Ascending aorta (tissue), 2 donors: ENCODE measurements at regions not wholly inside any gene's neighbourhood (a gene's known extent, or its start where the extent isn't known, plus 50 kb on each side); places are given as distances from the start of the nearest gene placed in this dataset.

Experiments used
- DNase-seq, 2 donors: peaks; one replicate each; pipeline ENCODE4 v3.0.0-alpha.2; 2019; ENCODE audit warnings: low spot score in 2 of 2
- H3K27ac ChIP-seq, 2 donors: fragments of 200-600 bp; sonication (generic); one replicate each; pipeline ENCODE4 v1.5.1; 2016 to 2017; ENCODE audit warnings: mild to moderate bottlenecking in 1 of 2
- H3K27me3 ChIP-seq: fragments of 200-600 bp; sonication (generic); one replicate; pipeline ENCODE4 v1.5.1; 2017
- H3K36me3 ChIP-seq, 2 donors: fragments of 200-600 bp; sonication (generic); one replicate each; pipeline ENCODE4 v1.5.1; 2016
- H3K4me1 ChIP-seq, 2 donors: fragments of 200-600 bp; sonication (generic); one replicate each; pipeline ENCODE4 v1.5.1; 2016 to 2017; ENCODE audit warnings: mild to moderate bottlenecking in 1 of 2
- H3K4me3 ChIP-seq, 2 donors: fragments of 200-600 bp; sonication (generic); one replicate each; pipeline ENCODE4 v1.5.1; 2016 to 2017; ENCODE audit warnings: mild to moderate bottlenecking in 1 of 2
- H3K9me3 ChIP-seq, 2 donors: fragments of 200-600 bp; sonication (generic); one replicate each; pipeline ENCODE4 v1.5.1; 2016
- CTCF ChIP-seq, 3 experiments: fragments of 200-600 bp in 2 of 3; fragments of 450-650 bp in 1 of 3; sonication (generic) in 2 of 3; IDR thresholded peaks; one replicate each; pipeline ENCODE4 v1.5.1; 2016 to 2019; ENCODE audit warnings: antibody characterized with exemption in 3 of 3, mild to moderate bottlenecking in 1 of 3, moderate library complexity in 1 of 3
- intact Hi-C: fragments of 100-400 bp; cut with DNase I; formaldehyde crosslinking; loops from one replicate; pipeline ENCODE4 v1.15.1; 2023

- Histone ChIP-seq H3K9me3 (peaks cover 0 to 12% of the 10 kb centered on the region in 2 donors), H3K27ac (no peak overlapping the region), H3K4me3 (no peak overlapping the region), H3K27me3 (no peaks in the 10 kb centered on the region), H3K4me1 (no peaks in the 10 kb centered on the region), H3K36me3 (no peaks in the 10 kb centered on the region)
- intact Hi-C loops = no loop called here
- no peak for TF ChIP-seq CTCF (IDR thresholded peaks at IDR 0.05)
- DNase-seq = no peak
Measured at GRCh38 chr1:14375226-14375625, 223.3 kb upstream of the KAZN start.

- Histone ChIP-seq H3K4me3 (no peak overlapping the region), H3K9me3 (peaks cover 5 to 15% of the 10 kb centered on the region in 2 donors), H3K36me3 (no peaks in the 10 kb centered on the region), H3K27ac (no peak overlapping the region), H3K4me1 (no peaks in the 10 kb centered on the region), H3K27me3 (no peaks in the 10 kb centered on the region)
- DNase-seq = no peak
- TF ChIP-seq CTCF (IDR thresholded peaks at IDR 0.05) = no peak
- intact Hi-C loops = no loop called here
Measured at GRCh38 chr1:14377386-14377785, 221.1 kb upstream of the KAZN start.

- no peaks in the 10 kb centered on the region for H3K27me3 ChIP-seq
- H3K4me3 ChIP-seq = no peak overlapping the region
- H3K36me3 ChIP-seq = no peaks in the 10 kb centered on the region
- intact Hi-C loops = no loop called here
- H3K9me3 ChIP-seq = peaks cover 5 to 15% of the 10 kb centered on the region in 2 donors
- DNase-seq = no peak
- no peaks in the 10 kb centered on the region for H3K4me1 ChIP-seq
- TF ChIP-seq CTCF (IDR thresholded peaks at IDR 0.05) = no peak
- H3K27ac ChIP-seq = no peak overlapping the region
Measured at GRCh38 chr1:14380408-14380807, 218.1 kb upstream of the KAZN start.

- DNase-seq = no peak
- H3K4me3 ChIP-seq = no peak overlapping the region
- no peaks in the 10 kb centered on the region for H3K9me3 ChIP-seq
- H3K27me3 ChIP-seq = no peaks in the 10 kb centered on the region
- H3K27ac ChIP-seq = no peak overlapping the region
- H3K4me1 ChIP-seq = no peaks in the 10 kb centered on the region
- no peak for TF ChIP-seq CTCF (IDR thresholded peaks at IDR 0.05)
- no peaks in the 10 kb centered on the region for H3K36me3 ChIP-seq
- intact Hi-C loops = no loop called here
Measured at GRCh38 chr1:14390816-14391215, 207.7 kb upstream of the KAZN start.

GRCh38 chr1:14392161-14392858 lies 206.2 kb upstream of the KAZN start:
- Histone ChIP-seq H3K4me3 (no peak overlapping the region), H3K4me1 (no peaks in the 10 kb centered on the region), H3K27ac (no peak overlapping the region), H3K9me3 (no peaks in the 10 kb centered on the region), H3K36me3 (no peaks in the 10 kb centered on the region), H3K27me3 (no peaks in the 10 kb centered on the region)
- no peak for DNase-seq
- intact Hi-C loops = no loop called here
- no peak for TF ChIP-seq CTCF (IDR thresholded peaks at IDR 0.05)
